ENCODE measurements at regions not wholly inside any gene's neighbourhood (a gene's known extent, or its start where the extent isn't known, plus 50 kb on each side); places are given as distances from the start of the nearest gene placed in this dataset.

DNA sequence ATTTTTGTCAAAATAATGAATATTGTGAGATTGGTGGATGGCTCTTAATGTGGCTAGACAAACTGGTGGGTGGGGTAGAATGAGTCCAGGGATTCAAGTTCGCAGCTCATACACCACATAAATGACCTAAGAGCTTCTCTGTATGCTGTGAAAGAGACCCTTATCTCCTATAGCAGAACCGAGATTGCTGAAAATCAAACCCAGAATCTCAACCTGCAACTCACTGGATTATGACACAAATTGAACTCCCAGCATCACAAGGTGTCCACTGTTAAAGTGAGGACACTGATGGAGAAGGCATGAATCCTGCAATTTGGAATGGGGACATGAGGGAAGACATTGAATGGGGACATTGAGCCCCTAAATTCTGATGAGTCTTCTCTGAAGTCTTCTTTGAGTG, 51.3 kb upstream of the CNKSR3 start:
- DNase-seq, result no peak

DNA sequence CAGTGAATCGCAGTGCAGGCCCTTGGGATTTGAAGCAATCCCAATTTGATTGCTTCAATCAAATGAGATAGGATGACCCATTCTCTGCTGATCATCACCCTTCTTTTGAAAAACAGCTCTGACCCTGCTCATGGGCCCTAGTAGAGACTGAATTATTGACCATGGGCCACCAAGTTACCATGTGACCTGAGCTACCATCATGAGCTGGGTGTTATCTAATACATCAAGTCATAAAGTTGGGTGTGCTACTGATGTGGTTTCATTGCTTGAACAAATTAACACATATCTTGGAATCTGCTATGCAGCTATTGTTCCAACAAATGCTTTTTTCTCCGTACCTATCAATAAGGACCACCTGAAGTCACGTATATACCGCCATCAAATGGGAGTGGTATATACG, 54.8 kb upstream of the CNKSR3 start:
- no peak for DNase-seq

DNA sequence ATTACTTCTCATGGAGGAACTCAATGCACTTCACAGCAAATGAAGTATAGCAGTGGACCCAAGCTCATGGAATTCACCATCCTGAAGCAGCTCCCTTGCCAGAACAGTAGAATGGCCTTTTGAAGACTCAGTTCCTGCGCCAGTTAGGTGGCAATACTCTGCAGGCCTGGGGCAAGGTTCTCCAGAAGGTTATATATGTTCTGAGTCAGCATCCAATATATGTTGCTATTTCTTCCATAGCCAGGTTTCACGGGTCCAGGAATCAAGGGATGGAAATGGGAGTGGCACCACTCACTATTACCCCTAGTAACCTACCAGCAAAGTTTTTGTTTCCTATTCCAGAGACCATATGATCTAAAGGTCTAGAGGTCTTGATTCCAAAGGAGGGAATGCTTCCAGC, 56.4 kb upstream of the CNKSR3 start:
- DNase-seq, result no peak

DNA sequence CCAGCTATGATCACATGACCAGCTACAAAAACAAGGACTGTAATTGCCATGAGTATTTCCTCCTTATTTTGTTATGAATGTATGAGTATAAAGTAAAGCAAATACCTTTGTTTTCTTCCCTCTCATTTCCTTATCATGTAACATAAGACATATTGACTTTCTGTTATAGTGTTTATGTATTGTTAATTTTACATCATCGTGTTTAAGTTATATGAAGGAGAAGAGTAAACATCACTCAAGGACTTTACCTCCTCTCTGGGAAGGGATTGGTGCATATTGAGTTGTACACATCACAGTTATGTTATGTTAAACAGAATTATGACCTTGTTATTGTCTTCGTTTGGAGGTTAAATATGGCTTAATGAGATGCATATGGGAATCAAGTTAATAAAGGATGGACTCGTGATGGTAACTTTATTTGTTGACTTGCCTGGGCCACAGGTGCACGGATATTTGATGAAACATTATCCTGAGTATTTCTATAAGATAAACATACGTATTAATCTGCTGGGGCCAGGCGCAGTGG, 57.3 kb upstream of the CNKSR3 start:
- DNase-seq, result no peak

DNA sequence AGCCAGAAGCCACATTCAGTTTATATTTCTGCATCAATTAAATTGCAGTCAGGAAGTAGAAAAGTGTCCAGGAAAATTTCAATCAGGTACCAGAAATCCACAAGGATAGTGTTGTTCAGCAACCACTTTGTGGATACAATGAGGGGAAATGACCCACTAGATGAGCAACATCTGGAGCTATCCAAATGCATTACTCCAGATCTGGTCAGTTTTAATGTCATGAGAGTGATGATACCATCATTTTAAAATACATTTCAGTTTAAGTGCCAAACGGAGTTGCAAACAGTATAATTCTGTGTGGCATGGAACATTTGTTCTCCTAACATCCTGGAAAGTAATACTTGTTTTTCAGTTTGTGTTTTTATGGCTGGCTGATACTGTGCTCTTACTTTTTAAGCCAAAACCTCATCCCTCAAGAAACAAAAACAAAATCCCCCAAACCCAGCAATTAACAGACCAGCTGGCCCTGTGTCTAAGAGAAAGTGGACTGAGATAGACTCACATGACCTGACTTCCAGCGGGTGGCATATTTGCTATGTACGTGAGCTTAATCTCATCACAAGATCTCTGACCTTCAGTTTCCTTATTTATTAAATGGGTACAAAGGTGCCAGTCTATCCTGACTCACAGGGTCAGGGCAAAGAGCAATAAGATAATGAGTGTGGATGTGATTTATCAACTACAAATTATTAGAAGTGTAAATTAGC, 58.8 kb upstream of the CNKSR3 start:
- no peak for DNase-seq

DNA sequence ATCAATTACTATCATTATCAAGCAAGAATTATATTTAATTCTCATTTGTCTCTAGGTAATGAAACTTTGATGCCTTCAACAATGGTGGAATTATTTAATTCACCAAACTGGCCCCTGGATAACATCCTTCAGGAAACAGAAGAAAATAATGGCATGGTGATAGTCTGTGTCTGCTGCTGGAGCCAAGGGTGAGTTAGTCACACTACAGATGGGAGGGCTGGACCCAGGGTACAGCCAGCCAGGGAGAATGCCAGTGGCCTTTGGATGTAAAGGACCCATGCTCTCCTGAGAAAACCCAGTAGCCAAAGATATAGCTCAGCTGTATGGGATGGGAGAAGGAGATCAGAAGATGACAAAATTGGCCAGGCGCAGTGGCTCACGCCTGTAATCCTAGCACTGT, 60.0 kb upstream of the CNKSR3 start:
- DNase-seq, result no peak

DNA sequence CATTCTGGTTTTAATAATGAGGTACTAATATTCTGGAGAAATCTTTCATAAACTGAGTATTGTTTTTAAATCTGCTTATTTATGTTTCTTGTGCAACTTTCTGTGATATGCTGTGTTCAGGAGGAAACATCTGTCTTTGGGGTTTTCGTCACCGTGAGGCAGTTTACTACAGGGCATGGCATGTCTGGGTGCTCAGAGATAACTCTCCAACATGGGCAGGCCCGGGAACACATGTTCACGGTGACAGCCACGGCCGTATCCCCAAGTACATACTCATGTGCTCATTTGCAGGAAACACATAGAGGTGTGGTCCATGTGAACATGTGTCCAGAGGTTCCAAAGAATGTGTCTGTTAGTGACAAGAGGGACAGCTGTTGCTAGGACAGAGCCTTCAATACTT, 62.1 kb upstream of the CNKSR3 start:
- no peak for DNase-seq

DNA sequence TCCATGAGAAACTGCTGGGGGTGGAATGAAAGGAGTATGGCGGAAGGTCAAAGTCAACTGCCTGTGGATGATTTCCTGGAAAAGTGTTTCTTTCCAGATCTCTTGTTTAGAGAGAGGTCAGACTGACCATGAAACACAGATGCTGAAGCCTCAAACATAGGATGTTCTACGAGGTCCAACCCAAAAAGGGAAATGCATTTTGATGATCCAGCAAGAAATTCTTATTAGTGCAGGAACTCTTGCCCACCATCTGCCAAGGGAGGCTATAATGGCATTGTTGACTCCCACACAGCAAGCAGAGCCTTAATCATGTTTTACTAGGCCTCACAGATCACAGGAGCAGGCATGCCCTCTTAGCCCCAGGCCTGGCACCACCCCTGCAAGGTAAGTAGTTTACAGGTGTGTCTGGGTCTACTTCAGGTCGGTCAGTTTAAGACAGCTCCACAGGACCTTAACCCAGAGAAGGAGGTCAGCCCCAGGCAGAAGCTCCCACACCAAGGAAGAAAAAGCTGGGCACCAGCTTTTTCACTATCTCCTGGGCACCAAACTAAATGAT, 67.6 kb upstream of the CNKSR3 start:
- DNase-seq, result no peak

DNA sequence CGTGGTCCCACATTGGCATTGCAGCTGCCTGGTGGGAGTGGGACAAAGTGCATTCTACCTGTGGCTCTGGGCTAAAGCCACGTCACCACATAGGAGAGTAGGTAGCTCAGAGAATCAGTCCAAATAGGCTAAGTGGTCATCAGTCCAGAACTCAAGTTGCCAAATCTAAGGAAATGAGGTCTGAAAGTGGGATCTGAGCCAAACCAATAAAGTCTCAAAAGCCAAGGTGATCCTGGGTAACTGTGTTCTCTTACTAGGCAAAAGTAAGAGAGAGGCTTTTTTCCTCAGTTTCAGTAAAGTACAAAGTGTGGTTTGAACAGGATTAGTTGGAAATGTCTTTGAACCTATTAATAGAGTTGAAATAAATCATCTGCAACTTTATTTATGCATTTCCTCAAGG, 68.6 kb upstream of the CNKSR3 start:
- no peak for DNase-seq

DNA sequence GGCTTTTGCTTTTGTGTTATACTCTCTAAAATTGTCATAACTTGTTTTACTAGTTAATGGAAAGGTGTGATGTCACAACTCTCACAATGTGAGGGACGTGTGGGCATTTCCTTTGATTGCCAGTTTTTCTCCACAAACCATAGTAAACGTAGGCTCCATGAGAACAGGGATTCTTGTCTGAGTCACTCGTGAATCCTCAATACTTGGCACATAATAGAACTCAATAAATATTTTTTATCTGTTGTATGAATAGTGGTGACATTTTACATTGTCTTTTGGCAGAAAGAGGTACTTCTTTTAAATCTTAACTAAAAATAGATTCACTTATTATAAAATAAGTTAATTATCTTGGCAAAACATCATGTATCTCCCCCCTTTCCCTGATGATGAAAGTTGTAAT, 69.0 kb upstream of the CNKSR3 start:
- no peak for DNase-seq

DNA sequence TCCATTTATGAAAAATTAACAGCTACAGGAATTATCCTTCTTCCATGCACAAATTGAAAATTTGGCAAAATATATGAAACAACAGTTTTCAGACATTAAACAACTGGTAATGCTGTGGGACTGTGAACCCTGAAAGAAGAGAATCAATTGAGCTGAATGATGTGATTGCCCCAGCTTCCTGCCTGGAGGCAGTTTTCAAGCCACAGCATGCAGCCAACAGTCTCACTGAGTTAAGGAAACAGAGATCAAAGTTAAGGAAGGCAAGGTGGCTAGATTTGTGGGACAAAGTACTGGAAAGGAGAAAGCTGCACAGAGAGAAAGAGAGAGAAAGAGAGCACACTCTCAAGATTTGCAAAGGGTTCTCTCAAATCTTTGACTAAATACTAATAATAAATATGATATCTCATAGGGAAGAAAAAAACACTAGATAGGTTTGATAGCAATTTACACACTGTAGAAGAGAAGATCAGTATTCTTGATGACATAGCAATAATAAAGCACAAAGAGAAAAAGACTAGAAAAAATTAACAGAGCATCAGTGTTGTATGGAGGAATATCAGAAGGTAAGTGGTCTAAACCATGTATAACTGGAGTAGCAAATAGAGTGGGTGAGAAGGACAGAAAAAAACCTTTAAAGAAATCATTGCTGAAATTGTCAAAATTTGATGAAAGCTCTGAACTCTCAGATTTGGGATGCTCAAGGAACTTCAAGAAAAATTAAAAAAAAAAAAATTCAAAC, 70.1 kb upstream of the CNKSR3 start:
- DNase-seq, result no peak

DNA sequence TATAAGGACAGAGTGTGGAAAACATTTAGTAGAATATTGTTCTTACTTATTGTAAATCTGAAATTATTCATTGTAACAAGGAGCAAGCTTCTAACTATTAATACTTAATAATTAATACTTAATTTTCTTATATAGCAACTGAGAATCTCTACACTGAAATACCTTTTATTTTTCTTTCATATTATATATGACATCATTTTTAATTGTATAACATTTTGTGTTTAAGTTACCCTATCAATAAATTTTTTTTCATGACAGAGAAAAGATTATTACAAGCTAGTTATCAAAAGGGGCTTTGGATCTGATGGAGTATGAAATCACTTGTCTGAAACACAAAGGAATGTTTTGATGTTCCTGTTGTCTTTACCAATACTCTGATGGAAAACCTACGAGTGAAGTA, 72.2 kb upstream of the CNKSR3 start:
- no peak for DNase-seq

DNA sequence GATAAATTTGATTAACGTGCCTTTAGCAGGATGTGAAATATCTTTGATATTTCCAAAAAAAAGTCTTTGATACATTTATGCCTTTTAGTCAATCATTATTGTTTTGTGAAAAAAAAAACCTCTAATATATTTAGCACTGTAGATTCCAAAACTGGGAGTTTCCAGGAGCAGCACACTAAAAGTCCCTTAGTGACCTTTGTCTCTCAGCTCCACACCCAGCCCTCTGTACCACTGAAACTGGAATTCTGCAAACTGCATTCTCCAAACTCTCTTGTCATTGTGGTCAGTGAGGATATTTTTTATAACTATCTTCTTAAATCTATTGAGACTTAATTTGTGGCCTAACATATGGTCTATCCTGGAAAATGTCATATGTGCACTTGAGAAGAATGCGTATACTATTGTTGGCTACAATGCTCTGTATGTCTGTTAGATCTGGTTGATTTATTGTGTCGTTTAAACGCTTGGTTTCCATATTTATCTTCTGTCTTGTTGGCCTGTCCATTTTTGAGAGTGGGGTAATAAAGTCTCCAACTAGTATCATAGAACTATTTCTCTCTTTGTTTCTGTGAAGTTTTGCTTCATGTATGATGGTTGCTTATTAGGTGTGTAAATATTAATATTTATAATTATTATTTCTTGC, 73.2 kb upstream of the CNKSR3 start:
- DNase-seq, result no peak

DNA sequence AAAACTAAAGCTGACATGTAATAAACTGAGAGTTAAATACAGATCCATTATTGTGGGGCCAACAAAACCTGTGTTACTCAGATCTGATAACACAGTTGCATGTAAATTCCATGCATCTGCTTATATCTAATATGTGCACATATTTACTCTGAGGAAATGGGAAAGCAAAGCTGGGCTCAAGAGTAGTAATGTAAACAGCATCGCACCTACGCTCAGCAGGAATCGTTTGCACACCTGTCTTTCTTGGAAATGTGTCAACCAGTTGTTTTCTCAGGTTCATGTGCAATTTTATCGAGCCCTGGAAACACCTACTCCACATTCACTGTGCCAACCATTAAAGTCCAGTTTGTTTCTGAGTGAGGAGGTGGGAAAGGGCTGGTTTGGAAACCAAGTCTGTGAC, 80.3 kb upstream of the CNKSR3 start:
- DNase-seq, result no peak

DNA sequence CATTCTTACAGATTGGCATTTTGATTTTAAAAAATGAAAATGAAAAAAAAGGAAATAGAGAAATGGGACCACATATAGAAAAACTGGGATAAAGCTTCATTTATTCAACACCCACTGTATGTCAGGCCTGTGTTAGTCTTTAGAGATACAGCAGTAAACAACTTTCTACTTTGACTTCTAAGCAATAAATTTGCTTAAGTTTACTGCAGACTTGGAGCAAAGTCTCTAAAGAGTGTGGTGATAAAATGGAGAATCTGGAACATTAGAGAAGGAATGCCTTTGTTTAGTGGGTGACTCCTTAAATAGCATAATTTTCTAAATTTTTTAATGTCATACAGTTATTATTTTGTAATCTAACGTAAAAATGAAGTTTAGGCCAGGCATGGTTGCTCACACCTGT, 80.7 kb upstream of the CNKSR3 start:
- DNase-seq, result no peak

DNA sequence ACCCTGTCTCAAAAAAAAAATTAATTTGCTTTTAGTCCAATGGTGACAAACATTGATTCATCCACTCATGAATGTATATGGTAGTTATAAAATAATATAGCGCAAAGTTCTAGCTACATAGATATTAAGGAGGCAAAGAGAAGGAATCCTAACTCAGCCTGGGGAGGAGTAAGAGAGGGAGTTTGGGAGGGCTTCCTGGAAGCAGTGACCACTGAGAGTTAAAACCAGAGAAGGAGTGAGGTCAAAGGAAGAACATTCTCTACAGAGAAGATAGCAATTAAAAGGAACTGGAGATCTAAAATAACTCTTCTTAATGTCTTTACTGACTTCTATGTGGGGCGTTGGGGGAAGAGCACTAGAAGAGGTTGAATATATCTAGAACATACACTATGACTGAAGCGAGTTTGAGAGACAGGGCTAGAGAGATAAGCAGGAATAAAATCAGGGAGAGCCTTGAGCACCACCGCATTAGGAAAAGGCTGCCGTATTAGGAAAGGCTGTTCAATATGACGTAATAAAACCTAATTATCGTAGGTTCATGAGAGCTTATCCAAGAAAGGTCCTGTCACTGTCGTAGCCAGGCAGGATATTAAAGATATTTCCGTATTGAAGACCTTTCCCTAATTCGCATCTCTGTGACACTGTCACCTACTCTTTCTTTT, 81.8 kb upstream of the CNKSR3 start:
- no peak for DNase-seq

DNA sequence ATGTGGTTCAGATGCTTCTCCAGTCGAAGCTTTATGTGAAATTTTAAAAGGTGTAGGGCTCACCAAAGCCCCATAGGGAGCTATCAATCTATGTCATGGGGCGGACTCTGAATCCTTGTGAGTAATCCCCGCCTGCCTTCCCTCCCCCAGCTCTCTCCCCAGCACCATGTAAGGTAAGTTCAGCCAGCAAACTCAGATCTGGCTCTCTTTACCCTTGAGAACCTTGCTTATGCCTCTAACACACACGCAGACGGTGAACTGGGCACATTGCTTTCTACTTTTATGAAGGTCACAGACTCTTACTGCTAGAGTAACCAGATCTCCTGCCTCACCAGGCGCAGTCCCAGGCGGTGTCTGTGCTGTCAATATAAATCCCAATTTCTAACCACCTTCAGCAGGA, 82.6 kb upstream of the CNKSR3 start:
- DNase-seq, result no peak

DNA sequence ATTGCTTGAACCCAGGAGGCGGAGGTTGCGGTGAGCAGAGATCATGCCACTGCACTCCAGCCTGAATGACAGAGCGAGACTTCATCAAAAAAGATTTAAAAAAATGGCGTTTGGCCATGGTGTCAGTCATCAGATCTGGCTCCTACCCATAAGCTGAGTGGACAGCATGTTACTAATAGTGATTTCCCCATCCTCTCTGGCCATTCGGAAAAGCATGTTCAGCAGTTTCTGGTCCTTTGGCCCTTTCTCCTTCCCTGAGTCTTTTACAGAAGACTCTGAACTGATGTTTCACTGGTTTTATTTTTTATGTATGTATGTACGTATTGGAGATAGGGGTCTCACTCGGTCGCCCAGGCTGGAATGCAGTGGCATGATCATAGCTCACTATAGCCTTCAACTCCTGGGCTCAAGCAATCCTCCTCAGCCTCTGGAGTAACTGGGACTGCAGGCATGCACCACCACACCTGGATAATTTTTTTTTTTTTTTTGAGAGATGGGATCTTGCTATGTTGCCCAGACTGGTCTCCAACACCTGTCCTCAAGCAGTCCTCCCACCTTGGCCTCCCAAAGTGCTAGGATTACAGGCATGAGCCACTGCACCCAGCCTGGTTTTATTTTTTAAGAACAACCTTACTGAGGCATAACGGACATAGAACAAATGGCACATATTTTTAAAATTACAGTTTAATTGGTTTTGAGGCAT, 84.2 kb upstream of the CNKSR3 start:
- no peak for DNase-seq

DNA sequence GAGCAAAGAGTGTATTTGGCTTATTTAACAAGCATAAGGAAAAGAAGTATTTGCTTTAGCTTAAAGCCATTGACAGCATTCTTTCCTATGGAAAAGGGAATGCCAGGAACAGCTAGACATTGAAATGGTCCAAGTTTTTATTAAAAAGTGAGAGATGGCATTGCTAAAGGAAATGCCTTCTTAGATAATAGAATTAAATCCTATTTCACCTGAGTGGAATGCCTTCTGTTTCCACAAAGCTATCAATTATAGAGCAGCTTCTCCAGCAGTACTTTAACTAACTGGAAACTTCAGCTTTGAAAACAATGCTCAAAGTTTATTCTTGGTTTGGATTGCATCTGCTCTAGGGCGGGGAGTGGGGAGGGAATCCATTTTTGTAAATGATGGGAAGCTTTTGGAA, 85.1 kb upstream of the CNKSR3 start:
- no peak for DNase-seq

DNA sequence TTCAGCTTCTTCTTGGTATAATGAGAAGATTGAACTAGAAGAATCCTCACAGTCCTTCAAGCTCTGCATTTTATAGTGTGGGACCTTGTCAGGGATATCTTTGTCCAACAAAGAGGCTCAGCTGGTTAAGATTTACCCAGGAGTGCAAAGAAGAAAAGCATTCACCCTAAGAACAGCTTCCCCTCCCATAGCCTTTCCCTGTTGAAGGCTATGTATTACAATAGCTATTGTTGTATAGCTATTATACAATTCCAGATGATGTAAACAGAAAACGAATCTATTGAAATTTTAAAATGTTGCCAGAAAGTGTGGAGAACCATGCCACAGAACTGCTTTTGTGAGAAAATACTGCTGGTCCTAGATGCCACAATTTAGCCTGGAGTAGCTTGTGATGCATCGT, 85.5 kb upstream of the CNKSR3 start:
- no peak for DNase-seq

DNA sequence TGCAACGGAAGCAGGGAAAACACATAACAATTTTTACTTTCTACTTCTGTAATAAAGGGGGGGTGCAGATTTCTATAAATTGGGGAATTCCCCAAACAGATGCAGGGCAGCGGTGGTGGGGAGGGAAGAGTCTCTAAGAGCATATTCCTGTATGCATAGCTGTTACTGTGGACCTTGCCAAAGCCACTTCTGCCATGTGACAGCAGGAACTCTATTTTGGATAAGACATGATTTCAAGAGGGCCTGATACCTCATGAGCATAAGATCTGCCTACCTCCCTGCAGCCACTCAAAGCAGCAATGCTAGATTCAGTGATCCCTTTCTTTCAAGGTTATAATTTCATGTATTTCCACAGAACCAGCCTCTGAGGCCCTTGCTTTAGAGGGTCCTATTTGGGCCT, 86.2 kb upstream of the CNKSR3 start:
- DNase-seq, result no peak

DNA sequence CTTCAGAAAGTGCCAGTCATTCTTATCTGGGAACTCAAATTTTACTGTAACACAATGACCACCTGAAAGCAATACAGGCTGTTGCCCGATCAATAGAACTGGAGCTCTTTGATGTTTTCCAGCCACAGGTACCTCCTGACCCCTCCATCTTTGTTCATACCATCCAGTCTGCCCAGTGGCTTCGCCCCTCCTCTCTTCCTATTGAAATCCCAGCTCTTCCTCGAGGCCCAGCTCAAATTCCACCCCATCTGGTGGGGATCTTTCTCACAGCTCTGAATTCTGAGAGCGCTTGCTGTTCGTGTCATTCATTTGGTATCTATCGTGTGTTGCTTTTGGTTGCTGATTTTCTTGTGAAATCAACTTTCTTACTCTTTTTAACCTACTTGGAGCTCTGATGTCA, 87.9 kb upstream of the CNKSR3 start:
- DNase-seq, result no peak

DNA sequence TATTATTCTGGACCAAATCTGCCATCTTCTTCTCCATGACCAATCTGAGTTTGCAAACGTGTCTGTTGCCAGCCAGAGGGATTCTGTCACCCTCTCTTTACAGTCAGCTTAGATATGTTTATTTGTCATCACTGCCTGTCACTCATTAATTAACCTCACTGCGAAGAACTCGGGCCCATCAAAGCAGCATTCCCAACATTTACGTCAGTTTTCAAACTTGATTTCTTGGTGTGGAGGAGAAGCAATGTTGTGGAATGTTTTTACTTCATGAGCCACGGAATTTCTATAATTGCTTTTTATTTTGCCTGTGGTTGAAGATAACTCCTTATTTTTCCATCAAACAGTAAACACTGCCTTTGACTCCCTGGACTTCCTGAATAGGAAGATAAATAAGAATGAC, 91.8 kb upstream of the CNKSR3 start:
- no peak for DNase-seq

Data from stimulated activated CD8-positive, alpha-beta memory T cell treated with anti-CD3 and anti-CD28 coated beads, Interleukin-4, amount 100 ng/mL, for 48 hours (primary cell).